B cell (primary cell): ENCODE measurements at regions not wholly inside any gene's neighbourhood (a gene's known extent, or its start where the extent isn't known, plus 50 kb on each side); places are given as distances from the start of the nearest gene placed in this dataset.

ENCODE experiments used
- ATAC-seq: fragments of 200-7000 bp; cut with Tn5 transposase; one replicate; pipeline ENCODE4 v1.10.0; 2021; ENCODE audit warnings: low read depth, mild to moderate bottlenecking, moderate number of reproducible peaks, moderate library complexity
- CTCF ChIA-PET: fragments of 350-600 bp; sonication (Branson Sonifier 250); formaldehyde crosslinking; loops from one replicate; lab custom pipeline; 2021; ENCODE audit warnings: antibody characterized with exemption, inconsistent platforms; lab: Charles Lee
- POLR2A ChIA-PET: fragments of 350-600 bp; sonication (Branson Sonifier 250); formaldehyde crosslinking; loops from one replicate; lab custom pipeline; 2021; ENCODE audit warnings: antibody characterized with exemption; lab: Charles Lee
- DNase-seq: peaks from one replicate; pipeline ENCODE4 v3.0.0; 2013
- H2AFZ ChIP-seq: 2 replicates; pipeline ENCODE4 v1.6.1; 2012; ENCODE audit warnings: mild to moderate bottlenecking, low read depth, low read length; ENCODE audit not compliant: insufficient read depth, poor library complexity, severe bottlenecking
- H3K27ac ChIP-seq, 2 donors: 1 replicate in 1 of 2; 2 replicates in 1 of 2; pipeline ENCODE4 v1.5.1; 2012 to 2013; ENCODE audit warnings: low read length in 2 of 2, mild to moderate bottlenecking in 2 of 2, moderate library complexity in 1 of 2
- H3K27me3 ChIP-seq, 4 experiments: fragments of 200-600 bp in 1 of 4; sonication (generic) in 1 of 4; replicated peaks in 1 of 4; 1 replicate in 2 of 4; 2 replicates in 2 of 4; pipeline versions ENCODE4 v1.6.1 to v1.7.0; 2013 to 2016; ENCODE audit warnings: low read length in 3 of 4, mild to moderate bottlenecking in 2 of 4, mixed read lengths in 1 of 4, moderate library complexity in 1 of 4; ENCODE audit not compliant: insufficient read depth in 4 of 4, control insufficient read depth in 3 of 4; ENCODE audit errors: control extremely low read depth in 1 of 4
- H3K36me3 ChIP-seq, 2 experiments: replicated peaks in 1 of 2; 1 replicate in 1 of 2; 2 replicates in 1 of 2; pipeline versions ENCODE4 v1.6.1 to v1.7.1; 2013; ENCODE audit warnings: low read length in 1 of 2; ENCODE audit not compliant: insufficient read depth in 2 of 2, control insufficient read depth in 1 of 2; ENCODE audit errors: control extremely low read depth in 1 of 2, extremely low read depth in 1 of 2
- H3K4me1 ChIP-seq, 2 donors: fragments of 200-600 bp in 1 of 2; sonication (generic) in 1 of 2; 1 replicate in 1 of 2; 2 replicates in 1 of 2; pipeline versions ENCODE4 v1.5.1 to v1.6.1; 2013 to 2017; ENCODE audit warnings: low read length in 2 of 2; ENCODE audit not compliant: control insufficient read depth in 2 of 2, insufficient read depth in 2 of 2
- H3K4me2 ChIP-seq: replicated peaks from 2 replicates; pipeline ENCODE3; 2012; ENCODE audit warnings: mild to moderate bottlenecking, low read depth, low read length; ENCODE audit not compliant: poor library complexity, severe bottlenecking
- H3K4me3 ChIP-seq, 5 experiments: fragments of 200-600 bp in 1 of 5; sonication (generic) in 1 of 5; 1 replicate in 3 of 5; 2 replicates in 2 of 5; pipeline versions ENCODE4 v1.5.1 to v1.7.0; 2011 to 2016; ENCODE audit warnings: low read length in 4 of 5, mild to moderate bottlenecking in 4 of 5, low read depth in 2 of 5, control low read depth in 1 of 5, moderate library complexity in 1 of 5; ENCODE audit not compliant: insufficient read depth in 1 of 5; ENCODE audit errors: control extremely low read depth in 1 of 5, extremely low read depth in 1 of 5
- H3K79me2 ChIP-seq: fragments of 200-600 bp; sonication (generic); one replicate; pipeline ENCODE4 v1.6.0; 2016; ENCODE audit warnings: low read length; ENCODE audit not compliant: control insufficient read depth, insufficient read depth
- H3K9ac ChIP-seq: fragments of 200-600 bp; sonication (generic); 2 replicates; pipeline ENCODE4 v1.6.1; 2017; ENCODE audit warnings: mild to moderate bottlenecking, low read length, moderate library complexity
- H3K9me3 ChIP-seq, 3 donors: one replicate each; pipeline versions ENCODE4 v1.6.1 to v1.7.1; 2013; ENCODE audit warnings: low read length in 2 of 3; ENCODE audit not compliant: control insufficient read depth in 2 of 3, insufficient read depth in 1 of 3; ENCODE audit errors: control extremely low read depth in 1 of 3
- H4K20me1 ChIP-seq: 2 replicates; pipeline ENCODE4 v1.6.0; 2012; ENCODE audit warnings: mild to moderate bottlenecking, low read length; ENCODE audit not compliant: insufficient read depth, control insufficient read depth, poor library complexity, severe bottlenecking
- H3K27ac Mint-ChIP-seq: one replicate; pipeline ENCODE4 v1.8.0; 2021; ENCODE audit warnings: mixed read lengths
- H3K27me3 Mint-ChIP-seq: one replicate; pipeline ENCODE4 v1.8.0; 2021; ENCODE audit warnings: mixed read lengths
- H3K4me1 Mint-ChIP-seq: one replicate; pipeline ENCODE4 v1.8.0; 2021; ENCODE audit warnings: mixed read lengths
- H3K4me3 Mint-ChIP-seq: one replicate; pipeline ENCODE4 v1.8.0; 2021; ENCODE audit warnings: mixed read lengths
- H3K9me3 Mint-ChIP-seq: one replicate; pipeline ENCODE4 v1.8.0; 2022; ENCODE audit warnings: mixed read lengths; ENCODE audit not compliant: insufficient read depth
- EZH2 ChIP-seq: IDR thresholded peaks from 2 replicates; pipeline ENCODE4 v1.6.1; 2012; ENCODE audit warnings: borderline replicate concordance, low read depth, mild to moderate bottlenecking, moderate library complexity, low read length; ENCODE audit not compliant: insufficient read depth, poor library complexity, severe bottlenecking
- WGBS: methylation state at CpG from one replicate; pipeline ENCODE4 v1.1.5; 2013; ENCODE audit warnings: missing lambda C conversion rate; ENCODE audit not compliant: insufficient coverage; 5-methylcytosine and 5-hydroxymethylcytosine counted together
- intact Hi-C: fragments of 100-400 bp; cut with micrococcal nuclease; formaldehyde crosslinking; loops from one replicate; pipeline ENCODE4 v1.10.0; 2022
- TF ChIP-seq, protein P1 (sequence below): fragments of 200-600 bp; IDR thresholded peaks from one replicate; pipeline ENCODE4 v1.8.0; 2022; ENCODE audit warnings: antibody characterized with exemption, mild to moderate bottlenecking

GRCh38 chr14:85415015-85415712 lies 114.8 kb upstream of the FLRT2 start:
- POLR2A ChIA-PET = no interaction called here
- Mint-ChIP-seq H3K9me3 (no peaks in the 10 kb centered on the region), H3K27ac (no peak overlapping the region), H3K4me3 (no peak overlapping the region), H3K27me3 (no peaks in the 10 kb centered on the region), H3K4me1 (no peaks in the 10 kb centered on the region)
- CTCF ChIA-PET = no interaction called here
- Histone ChIP-seq H3K4me3 (no peak overlapping the region), H2AFZ (no peak overlapping the region), H4K20me1 (no peaks in the 10 kb centered on the region), H3K79me2 (no peaks in the 10 kb centered on the region), H3K9ac (no peak overlapping the region), H3K4me2 (no peak overlapping the region), H3K36me3 (no peaks in the 10 kb centered on the region), H3K27me3 (no peaks in the 10 kb centered on the region), H3K27ac (no peak overlapping the region), H3K4me1 (no peaks in the 10 kb centered on the region), H3K9me3 (no peaks in the 10 kb centered on the region)
- TF ChIP-seq, protein P1, sequence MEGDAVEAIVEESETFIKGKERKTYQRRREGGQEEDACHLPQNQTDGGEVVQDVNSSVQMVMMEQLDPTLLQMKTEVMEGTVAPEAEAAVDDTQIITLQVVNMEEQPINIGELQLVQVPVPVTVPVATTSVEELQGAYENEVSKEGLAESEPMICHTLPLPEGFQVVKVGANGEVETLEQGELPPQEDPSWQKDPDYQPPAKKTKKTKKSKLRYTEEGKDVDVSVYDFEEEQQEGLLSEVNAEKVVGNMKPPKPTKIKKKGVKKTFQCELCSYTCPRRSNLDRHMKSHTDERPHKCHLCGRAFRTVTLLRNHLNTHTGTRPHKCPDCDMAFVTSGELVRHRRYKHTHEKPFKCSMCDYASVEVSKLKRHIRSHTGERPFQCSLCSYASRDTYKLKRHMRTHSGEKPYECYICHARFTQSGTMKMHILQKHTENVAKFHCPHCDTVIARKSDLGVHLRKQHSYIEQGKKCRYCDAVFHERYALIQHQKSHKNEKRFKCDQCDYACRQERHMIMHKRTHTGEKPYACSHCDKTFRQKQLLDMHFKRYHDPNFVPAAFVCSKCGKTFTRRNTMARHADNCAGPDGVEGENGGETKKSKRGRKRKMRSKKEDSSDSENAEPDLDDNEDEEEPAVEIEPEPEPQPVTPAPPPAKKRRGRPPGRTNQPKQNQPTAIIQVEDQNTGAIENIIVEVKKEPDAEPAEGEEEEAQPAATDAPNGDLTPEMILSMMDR = no peak
- TF ChIP-seq EZH2 = no peak
- ATAC-seq = no peak
- intact Hi-C loops = no loop called here
- no peak for DNase-seq
- 92% methylated on average over 10 of the region's 13 CpGs for WGBS

DNA sequence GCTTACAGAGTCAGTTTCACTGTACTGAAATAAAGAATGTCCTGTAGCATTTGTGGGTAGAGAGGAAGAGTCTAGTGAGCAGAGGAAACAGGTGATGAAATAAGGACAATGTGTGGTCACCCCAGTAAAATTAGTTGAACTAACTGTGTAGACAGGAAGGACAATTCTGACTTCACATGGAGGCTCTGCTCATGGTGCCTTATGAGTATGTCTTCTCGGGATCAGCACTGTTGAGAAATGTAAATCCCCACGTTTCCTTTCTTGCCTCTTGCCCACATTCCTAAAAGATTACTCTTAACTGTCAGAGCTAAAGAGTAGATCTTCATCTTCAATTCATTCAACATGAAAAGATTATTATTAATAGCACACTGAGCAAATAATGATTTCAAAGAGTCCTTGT lies 113.2 kb upstream of the FLRT2 start:
- H3K9me3 Mint-ChIP-seq = no peaks in the 10 kb centered on the region
- H3K9ac ChIP-seq = no peak overlapping the region
- H4K20me1 ChIP-seq = no peaks in the 10 kb centered on the region
- H3K4me3 ChIP-seq = no peak overlapping the region
- ATAC-seq (no peak), DNase-seq (no peak)
- H3K4me3 Mint-ChIP-seq = no peak overlapping the region
- intact Hi-C loops = no loop called here
- no peaks in the 10 kb centered on the region for H3K4me1 ChIP-seq
- no peaks in the 10 kb centered on the region for H3K27me3 ChIP-seq
- H3K79me2 ChIP-seq = no peaks in the 10 kb centered on the region
- H2AFZ ChIP-seq = no peak overlapping the region
- ChIA-PET CTCF (no interaction called here), POLR2A (no interaction called here)
- no CpG with 5 or more reads among the region's 2 CpGs for WGBS
- TF ChIP-seq, protein P1 = no peak
- no peak for TF ChIP-seq EZH2
- H3K9me3 ChIP-seq = peaks cover 0 to 4% (median 0%) of the 10 kb centered on the region in 3 donors
- no peaks in the 10 kb centered on the region for H3K4me1 Mint-ChIP-seq
- no peak overlapping the region for H3K27ac Mint-ChIP-seq
- no peak overlapping the region for H3K27ac ChIP-seq
- H3K36me3 ChIP-seq = no peaks in the 10 kb centered on the region
- no peaks in the 10 kb centered on the region for H3K27me3 Mint-ChIP-seq
- H3K4me2 ChIP-seq = no peak overlapping the region
